KMS-11 (cell line): ENCODE measurements at regions not wholly inside any gene's neighbourhood (a gene's known extent, or its start where the extent isn't known, plus 50 kb on each side); places are given as distances from the start of the nearest gene placed in this dataset.

Source experiments
- H2AFZ ChIP-seq: fragments of 200-600 bp; sonication (generic); 2 replicates; pipeline ENCODE4 v1.6.1; 2016; ENCODE audit warnings: antibody characterized with exemption, mixed run types, low read depth
- H3K27ac ChIP-seq: fragments of 200-600 bp; sonication (generic); 2 replicates; pipeline ENCODE4 v1.6.1; 2016; ENCODE audit warnings: mild to moderate bottlenecking, mixed run types
- H3K27me3 ChIP-seq: fragments of 200-600 bp; sonication (generic); 2 replicates; pipeline ENCODE4 v1.6.1; 2017; ENCODE audit warnings: mild to moderate bottlenecking, low read depth, mixed run types, moderate library complexity; ENCODE audit not compliant: insufficient read depth
- H3K36me3 ChIP-seq: fragments of 200-600 bp; sonication (generic); 2 replicates; pipeline ENCODE4 v1.6.1; 2017; ENCODE audit warnings: mild to moderate bottlenecking, mixed run types; ENCODE audit not compliant: insufficient read depth
- H3K4me1 ChIP-seq: fragments of 200-600 bp; sonication (generic); 2 replicates; pipeline ENCODE4 v1.6.1; 2016; ENCODE audit warnings: mild to moderate bottlenecking, low read depth, mixed run types; ENCODE audit not compliant: poor library complexity, severe bottlenecking
- H3K4me2 ChIP-seq: fragments of 200-600 bp; sonication (generic); 2 replicates; pipeline ENCODE4 v1.7.0; 2016; ENCODE audit warnings: mild to moderate bottlenecking, mixed run types
- H3K4me3 ChIP-seq: fragments of 200-600 bp; sonication (generic); IDR thresholded peaks from 2 replicates; pipeline ENCODE4 v1.6.1; 2017; ENCODE audit warnings: low read depth, low read length, mixed read lengths; ENCODE audit not compliant: insufficient read depth
- H3K79me2 ChIP-seq: fragments of 200-600 bp; sonication (generic); 2 replicates; pipeline ENCODE4 v1.6.1; 2016; ENCODE audit warnings: low read depth, mixed run types; ENCODE audit not compliant: insufficient read depth
- H3K9ac ChIP-seq: fragments of 200-600 bp; sonication (generic); 2 replicates; pipeline ENCODE4 v1.6.1; 2016; ENCODE audit warnings: mild to moderate bottlenecking, mixed run types
- H4K20me1 ChIP-seq: fragments of 200-600 bp; sonication (generic); 2 replicates; pipeline ENCODE4 v1.6.1; 2016; ENCODE audit warnings: mild to moderate bottlenecking, mixed run types; ENCODE audit not compliant: insufficient read depth
- TF ChIP-seq, protein P1 (sequence below): fragments of 200-600 bp; sonication (generic); conservative IDR thresholded peaks from 2 replicates; pipeline ENCODE4 v1.6.1; 2017; ENCODE audit warnings: low read depth, mild to moderate bottlenecking, antibody characterized with exemption, low read length, moderate library complexity, mixed read lengths

DNA sequence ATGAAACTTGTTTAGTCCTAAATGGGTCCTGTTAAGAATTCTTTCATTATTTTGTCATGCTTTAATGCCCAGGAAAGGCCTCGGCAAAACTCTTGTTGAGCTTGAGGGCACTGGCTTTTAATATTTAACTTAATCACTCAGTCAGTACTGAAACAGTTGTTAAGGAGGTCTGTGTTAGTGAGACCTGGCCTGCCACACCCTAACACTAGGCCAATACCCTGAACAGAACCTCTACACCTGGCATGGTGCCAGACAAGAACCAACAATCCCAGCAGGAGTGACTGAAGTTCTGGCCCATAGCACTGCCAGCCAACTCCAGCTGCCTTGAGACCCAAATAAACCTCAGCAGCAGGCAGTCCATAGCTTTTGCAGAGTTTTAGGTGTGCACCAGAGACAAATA lies 85.7 kb upstream of the ITM2A start:
- Histone ChIP-seq H3K4me3 (no peak overlapping the region), H3K27me3 (no peaks in the 10 kb centered on the region), H3K4me1 (no peaks in the 10 kb centered on the region), H3K79me2 (no peaks in the 10 kb centered on the region), H3K36me3 (no peaks in the 10 kb centered on the region), H3K27ac (no peak overlapping the region), H2AFZ (no peak overlapping the region), H4K20me1 (no peaks in the 10 kb centered on the region), H3K9ac (no peak overlapping the region), H3K4me2 (no peak overlapping the region)
- TF ChIP-seq, protein P1, sequence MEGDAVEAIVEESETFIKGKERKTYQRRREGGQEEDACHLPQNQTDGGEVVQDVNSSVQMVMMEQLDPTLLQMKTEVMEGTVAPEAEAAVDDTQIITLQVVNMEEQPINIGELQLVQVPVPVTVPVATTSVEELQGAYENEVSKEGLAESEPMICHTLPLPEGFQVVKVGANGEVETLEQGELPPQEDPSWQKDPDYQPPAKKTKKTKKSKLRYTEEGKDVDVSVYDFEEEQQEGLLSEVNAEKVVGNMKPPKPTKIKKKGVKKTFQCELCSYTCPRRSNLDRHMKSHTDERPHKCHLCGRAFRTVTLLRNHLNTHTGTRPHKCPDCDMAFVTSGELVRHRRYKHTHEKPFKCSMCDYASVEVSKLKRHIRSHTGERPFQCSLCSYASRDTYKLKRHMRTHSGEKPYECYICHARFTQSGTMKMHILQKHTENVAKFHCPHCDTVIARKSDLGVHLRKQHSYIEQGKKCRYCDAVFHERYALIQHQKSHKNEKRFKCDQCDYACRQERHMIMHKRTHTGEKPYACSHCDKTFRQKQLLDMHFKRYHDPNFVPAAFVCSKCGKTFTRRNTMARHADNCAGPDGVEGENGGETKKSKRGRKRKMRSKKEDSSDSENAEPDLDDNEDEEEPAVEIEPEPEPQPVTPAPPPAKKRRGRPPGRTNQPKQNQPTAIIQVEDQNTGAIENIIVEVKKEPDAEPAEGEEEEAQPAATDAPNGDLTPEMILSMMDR: no peak

DNA sequence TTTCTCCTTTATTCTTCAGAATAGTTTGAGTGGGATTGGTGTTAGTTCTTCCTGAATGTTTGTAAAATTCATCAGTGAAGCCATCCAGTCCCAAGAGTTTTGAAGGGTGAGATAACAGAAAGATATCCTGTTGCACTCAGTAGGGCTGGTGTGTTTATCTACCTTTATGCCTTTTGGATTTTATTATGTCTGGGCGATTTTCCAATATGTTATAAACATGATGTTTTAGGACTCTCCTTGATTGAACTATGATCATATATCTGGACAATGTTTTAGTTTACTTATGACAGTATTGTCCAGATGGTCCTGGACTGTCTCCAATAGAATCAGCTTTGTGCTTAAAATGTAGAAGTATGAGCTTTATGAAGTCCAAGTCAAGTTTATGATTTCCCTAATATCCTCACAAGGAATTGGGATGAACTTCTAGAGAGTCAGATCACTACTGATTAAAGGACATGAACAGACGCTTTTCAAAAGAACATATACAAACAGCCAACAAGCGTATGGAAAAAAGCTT lies 77.6 kb upstream of the ITM2A start:
- Histone ChIP-seq H3K4me2 (no peak overlapping the region), H3K36me3 (no peaks in the 10 kb centered on the region), H3K4me3 (no peak overlapping the region), H3K27me3 (no peaks in the 10 kb centered on the region), H3K79me2 (no peaks in the 10 kb centered on the region), H4K20me1 (no peaks in the 10 kb centered on the region), H2AFZ (no peak overlapping the region), H3K4me1 (no peaks in the 10 kb centered on the region), H3K9ac (no peak overlapping the region), H3K27ac (no peak overlapping the region)
- TF ChIP-seq, protein P1: no peak

DNA sequence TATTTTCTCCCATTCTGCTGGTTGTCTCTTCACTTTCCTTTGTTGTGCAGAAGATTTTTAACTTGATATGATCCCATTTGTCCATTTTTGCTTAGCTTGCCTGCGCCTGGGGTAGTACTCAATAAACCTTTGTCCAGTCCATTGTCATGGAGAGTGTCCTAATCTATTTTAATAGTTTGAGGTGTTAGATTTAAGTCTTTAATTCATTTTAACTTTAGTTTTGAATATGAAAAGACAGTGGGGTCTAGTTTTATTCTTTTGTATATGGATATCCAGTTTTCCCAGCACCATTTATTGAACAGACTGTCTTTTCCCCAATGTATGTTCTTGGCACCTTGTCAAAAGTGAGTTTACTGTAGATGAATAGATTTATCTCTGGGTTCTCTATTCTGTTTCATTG lies 76.0 kb upstream of the ITM2A start:
- TF ChIP-seq, protein P1: no peak
- Histone ChIP-seq H3K4me2 (no peak overlapping the region), H3K36me3 (no peaks in the 10 kb centered on the region), H2AFZ (no peak overlapping the region), H3K4me3 (no peak overlapping the region), H3K27ac (no peak overlapping the region), H3K27me3 (no peaks in the 10 kb centered on the region), H3K79me2 (no peaks in the 10 kb centered on the region), H3K9ac (no peak overlapping the region), H4K20me1 (no peaks in the 10 kb centered on the region), H3K4me1 (no peaks in the 10 kb centered on the region)

DNA sequence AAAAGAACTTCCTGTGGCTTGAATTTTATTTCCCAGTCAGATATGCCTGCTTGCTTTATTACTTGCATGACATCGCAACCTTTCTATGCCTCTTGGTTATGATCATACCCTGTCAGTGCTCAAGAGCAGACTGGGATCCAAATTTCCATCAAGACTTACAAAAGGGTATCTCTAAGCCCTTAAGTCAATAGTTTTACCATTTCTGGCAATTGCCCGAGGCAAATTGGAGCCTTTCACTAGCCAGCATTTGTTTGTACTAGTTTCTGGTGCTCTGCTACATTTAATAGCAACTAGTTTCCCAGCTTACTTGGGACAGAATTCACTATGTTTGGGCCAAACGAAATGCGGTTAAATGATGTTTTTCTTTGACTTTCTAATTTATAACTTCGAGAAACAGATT lies 73.2 kb upstream of the ITM2A start:
- H3K36me3 ChIP-seq: no peaks in the 10 kb centered on the region
- H3K27ac ChIP-seq: no peak overlapping the region
- TF ChIP-seq, protein P1: no peak
- H3K9ac ChIP-seq: no peak overlapping the region
- H3K4me3 ChIP-seq: no peak overlapping the region
- no peaks in the 10 kb centered on the region for H3K4me1 ChIP-seq
- H3K27me3 ChIP-seq: no peaks in the 10 kb centered on the region
- no peaks in the 10 kb centered on the region for H3K79me2 ChIP-seq
- no peak overlapping the region for H2AFZ ChIP-seq
- H3K4me2 ChIP-seq: no peak overlapping the region
- no peaks in the 10 kb centered on the region for H4K20me1 ChIP-seq
